Middle frontal gyrus (tissue), 1 donor: ENCODE measurements at regions not wholly inside any gene's neighbourhood (a gene's known extent, or its start where the extent isn't known, plus 50 kb on each side); places are given as distances from the start of the nearest gene placed in this dataset.
"Not testable (repeated sequence)": the region's sequence is repeated elsewhere in the genome, so short reads cannot be mapped to it uniquely, and the experiment has no call there.

Experiments
- DNase-seq: peaks from one replicate; pipeline ENCODE4 v3.0.0-alpha.2; 2015; ENCODE audit warnings: low spot score; ENCODE audit errors: extremely low spot score

DNA sequence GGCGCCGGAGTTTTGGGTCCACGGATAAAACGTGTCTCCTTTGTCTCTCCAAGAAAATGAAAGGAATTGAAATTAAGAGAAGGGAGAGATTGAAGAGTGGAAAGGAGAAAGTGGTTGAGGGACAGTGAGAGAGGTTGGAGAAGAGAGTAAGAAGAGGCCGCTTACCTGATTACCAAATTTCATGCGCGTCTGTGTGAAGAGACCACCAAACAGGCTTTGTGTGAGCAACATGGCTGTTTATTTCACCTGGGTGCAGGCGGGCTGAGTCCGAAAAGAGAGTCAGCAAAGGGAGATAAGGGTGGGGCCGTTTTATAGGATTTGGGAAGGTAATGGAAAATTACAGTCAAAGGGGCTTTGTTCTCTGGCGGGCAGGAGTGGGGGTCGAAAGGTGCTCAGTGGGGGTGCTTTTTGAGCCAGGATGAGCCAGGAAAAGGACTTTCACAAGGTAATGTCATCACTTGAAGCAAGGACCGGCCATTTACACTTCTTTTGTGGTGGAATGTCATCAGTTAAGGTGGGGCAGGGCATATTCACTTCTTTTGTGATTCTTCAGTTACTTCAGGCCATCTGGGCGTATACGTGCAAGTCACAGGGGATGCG lies 113.0 kb upstream of the CDH11 start:
- not testable (repeated sequence) for DNase-seq

DNA sequence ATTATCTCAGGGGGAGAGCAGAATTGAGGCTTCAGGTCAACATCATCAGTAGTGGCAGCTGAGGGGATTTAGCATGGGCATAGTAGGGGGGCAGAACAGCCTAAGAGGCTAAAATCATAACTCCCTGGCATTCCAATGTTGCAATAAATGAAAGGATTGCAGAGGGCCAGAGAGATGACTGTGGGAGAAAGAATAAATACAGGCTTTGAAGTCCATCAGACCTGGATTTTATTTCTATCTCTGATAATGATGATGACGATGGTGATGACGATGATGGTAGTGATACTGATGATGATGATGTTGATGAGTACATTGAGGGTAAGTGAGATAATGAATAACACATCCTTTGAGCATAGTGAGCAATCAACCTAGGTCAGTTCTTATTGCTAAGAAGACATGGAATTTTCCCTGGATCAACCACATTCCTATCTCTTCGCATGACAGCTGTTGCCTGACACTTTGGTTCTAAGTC lies 107.4 kb upstream of the CDH11 start:
- DNase-seq = no peak

- DNase-seq = no peak
Measured at GRCh38 chr16:65227150-65227835, 105.4 kb upstream of the CDH11 start.

GRCh38 chr16:65226077-65226476 lies 104.2 kb upstream of the CDH11 start:
- DNase-seq = no peak

DNA sequence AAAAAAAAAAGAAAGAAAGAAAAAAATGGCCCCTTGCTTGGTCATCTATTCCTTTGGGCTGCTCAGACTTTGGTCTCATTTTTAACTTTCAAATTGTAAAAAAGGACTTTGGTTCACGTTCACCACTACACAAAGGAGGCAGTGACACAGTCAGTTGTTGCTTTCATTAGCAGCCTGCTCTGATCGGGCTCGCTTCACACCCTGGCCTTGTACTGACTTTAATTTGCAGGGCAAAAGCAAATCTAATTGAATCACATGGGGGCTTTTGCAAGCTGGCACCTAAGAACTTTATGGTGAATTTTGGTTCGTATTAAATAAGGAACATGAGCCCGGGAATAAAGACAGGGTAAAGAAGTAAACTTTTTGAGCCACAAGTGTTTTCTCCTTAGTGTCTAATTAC lies 103.6 kb upstream of the CDH11 start:
- no peak for DNase-seq

- no peak for DNase-seq
Measured at GRCh38 chr16:65224994-65225393, 103.1 kb upstream of the CDH11 start.

DNA sequence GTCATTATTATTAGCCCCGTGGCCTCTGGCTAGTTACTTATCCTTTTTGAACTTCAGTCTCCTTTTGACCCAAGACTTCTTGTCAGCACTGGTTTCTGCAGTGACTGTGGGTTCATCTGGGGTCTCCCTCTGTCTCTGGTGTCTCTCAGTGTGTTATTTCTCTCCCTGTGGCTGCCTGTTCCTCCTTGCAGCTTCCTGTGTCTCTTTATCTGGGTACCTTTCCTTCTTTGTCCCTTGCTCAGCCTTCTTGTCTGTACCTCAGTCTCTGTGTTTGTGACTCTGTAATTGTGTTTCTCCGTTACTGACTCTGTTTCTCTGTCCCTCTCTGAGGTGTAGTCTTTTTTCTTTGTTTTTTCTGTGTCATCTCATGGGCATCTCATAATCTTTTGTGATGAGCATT lies 102.6 kb upstream of the CDH11 start:
- no peak for DNase-seq

DNA sequence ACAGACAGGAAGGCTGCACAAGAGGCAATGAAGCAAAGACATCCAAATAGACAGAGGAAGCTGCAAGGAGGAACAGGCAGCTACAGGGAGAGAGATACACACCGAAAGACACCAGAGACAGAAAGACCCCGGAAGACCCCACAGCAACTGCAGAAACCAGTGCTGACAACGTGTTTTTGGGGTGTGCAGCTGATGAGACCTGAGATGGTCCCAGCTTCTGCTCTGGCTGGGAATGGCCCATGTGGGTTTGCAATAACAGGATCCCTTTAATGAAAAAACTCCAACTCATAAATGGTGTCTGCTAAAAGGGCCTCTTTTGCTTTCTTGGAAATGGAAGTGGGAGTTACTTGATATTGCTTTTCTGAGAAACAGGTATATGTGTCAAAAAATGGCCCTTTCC lies 101.5 kb upstream of the CDH11 start:
- no peak for DNase-seq

GRCh38 chr16:65222536-65222935 lies 100.7 kb upstream of the CDH11 start:
- no peak for DNase-seq

GRCh38 chr16:65222049-65222448 lies 100.2 kb upstream of the CDH11 start:
- no peak for DNase-seq

DNA sequence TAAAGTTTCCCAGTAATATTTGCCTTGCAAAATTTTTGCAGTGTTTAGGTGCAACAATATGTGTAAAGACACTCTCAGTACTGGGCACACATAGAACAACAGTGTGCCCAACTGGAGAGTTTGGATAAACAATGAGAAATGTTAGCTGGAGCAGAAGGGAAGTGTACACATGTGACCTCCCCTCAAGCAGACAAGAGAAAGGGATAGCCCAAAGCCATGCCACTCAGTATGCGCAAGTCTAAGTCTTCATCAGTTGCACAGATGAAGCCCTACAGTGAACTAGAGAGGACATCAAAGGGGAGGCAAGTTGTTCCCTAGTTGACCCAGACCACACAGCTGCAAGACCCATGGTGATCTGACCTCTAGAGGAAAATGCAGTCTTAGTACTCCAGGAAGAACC lies 97.9 kb upstream of the CDH11 start:
- DNase-seq = no peak

GRCh38 chr16:65218348-65218747 lies 96.5 kb upstream of the CDH11 start:
- DNase-seq = no peak

- no peak for DNase-seq
Measured at GRCh38 chr16:65213866-65214595, 92.2 kb upstream of the CDH11 start.

GRCh38 chr16:65212791-65213190 lies 90.9 kb upstream of the CDH11 start:
- no peak for DNase-seq

DNA sequence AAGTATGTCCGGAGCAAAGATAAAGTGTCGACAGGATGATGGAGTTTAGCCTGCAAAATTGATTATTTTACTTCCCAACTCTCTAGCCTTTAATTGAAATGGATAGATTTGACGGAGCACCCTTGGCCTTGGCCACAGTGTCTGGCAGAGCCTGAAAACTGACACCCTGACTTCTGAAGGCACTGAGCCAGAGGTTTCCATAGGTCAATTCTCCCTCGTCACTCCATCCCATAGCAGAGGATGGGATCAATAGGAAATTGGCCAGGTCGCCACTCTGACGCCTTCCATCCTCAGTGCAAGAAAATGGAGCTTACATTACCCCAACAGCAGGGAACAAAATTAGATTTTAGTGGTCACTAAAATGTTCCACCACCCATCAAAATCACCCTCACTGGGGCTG lies 90.4 kb upstream of the CDH11 start:
- DNase-seq = no peak

- no peak for DNase-seq
Measured at GRCh38 chr16:65202461-65202860, 80.6 kb upstream of the CDH11 start.

DNA sequence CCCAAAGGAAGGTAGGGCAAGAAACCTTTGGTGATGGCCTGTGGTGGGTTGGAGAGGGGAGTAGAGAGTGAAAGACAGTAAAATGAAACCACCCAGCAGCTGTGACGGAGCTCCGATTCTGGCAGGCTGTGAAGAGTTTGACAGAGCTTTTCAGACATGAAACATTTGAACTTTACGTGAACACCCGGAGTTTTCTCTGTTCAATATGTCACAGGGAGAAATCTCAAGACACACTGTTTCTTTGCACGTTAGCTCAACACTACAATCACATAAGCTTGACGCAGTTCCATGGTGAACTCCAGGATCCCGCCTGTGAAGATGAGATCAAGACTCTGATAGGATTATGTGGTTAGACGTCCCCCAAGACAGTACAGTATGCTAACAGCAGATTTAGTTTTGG lies 79.6 kb upstream of the CDH11 start:
- no peak for DNase-seq

DNA sequence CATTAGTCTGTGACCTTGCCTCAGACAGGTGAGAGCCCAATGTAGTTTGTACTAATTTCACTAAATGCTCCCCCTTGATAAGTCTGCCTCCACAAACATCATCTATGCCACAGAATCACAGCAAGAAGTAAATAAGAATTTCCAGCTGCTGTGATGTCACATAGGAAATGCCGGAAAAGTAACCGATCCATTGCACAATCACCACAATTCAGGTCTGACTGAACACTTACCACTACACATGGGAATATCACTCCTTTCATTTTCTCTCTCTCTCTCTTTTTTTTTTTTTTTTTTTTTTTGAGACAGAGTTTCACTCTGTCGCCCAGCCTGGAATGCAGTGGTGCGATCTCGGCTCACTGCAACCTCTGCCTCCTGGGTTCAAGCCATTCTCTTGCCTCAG lies 79.0 kb upstream of the CDH11 start:
- no peak for DNase-seq

DNA sequence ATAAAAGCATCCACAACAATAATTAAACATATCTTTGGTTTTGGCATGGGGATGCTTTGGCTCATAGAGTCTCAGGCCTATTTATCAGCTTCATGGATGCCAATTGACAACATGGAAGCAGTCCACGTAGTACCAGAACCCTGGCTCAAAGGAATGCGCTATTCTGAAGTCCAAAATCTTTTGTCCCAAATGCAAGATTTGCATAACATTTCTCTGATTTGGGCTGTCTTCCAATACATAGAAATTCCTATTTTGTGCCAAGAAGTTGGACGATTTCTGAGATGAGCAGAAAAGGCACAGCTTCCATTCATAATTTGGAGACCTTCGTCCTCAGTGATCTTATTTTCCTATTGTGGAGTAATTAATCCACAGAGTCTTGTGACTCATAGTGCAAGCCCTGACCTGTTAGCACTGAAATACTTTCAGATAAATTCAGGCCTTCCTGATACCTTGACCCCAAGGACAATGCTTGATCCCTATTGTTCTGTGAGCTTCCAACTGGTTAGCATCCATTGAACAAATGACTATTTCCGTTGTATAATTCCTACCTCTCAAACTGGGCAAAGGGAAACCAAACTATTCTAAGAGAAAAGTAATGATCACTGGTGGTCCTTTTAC lies 78.4 kb upstream of the CDH11 start:
- no peak for DNase-seq

DNA sequence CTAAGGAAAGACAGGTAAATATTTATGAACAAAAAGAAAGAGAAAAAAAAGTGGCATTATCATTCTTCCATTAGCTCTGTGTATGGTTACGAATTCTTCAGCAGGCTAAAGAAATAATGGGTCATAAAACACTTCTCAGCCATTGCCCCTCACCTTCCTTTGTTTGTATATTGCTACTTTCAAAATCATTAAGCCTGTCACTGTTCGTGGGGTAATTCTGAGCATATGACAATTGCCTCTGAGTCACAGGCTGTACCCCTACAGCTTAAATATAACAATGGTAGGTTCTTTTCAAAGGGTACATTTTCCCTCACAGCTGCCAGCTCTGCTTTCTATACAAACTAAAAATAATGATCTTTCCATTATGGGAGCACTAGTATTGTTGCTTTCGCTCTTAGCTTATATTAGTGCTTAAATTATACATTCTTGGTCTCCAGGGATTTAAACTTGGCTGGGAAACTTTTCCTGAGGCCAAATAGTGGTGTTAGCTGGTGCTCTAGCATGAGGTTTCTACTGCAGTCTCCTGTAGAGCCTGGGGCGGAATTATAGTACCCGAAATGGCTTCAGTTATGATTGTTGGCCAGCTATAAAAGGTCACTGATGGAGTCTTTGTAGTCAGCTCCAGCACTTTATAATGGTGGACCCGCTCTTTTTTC lies 74.7 kb upstream of the CDH11 start:
- DNase-seq = no peak

GRCh38 chr16:65195998-65196397 lies 74.1 kb upstream of the CDH11 start:
- no peak for DNase-seq
